GM10266 (cell line): ENCODE measurements at regions not wholly inside any gene's neighbourhood (a gene's known extent, or its start where the extent isn't known, plus 50 kb on each side); places are given as distances from the start of the nearest gene placed in this dataset.

Experiments used
- DNase-seq: peaks from one replicate; pipeline ENCODE4 v3.0.0; 2012; ENCODE audit errors: extremely low spot score
- TF ChIP-seq, protein P1 (sequence below): IDR thresholded peaks from 2 replicates; pipeline ENCODE4 v1.5.1; 2012; ENCODE audit warnings: mild to moderate bottlenecking, low read depth; ENCODE audit not compliant: control insufficient read depth, insufficient read depth; ENCODE audit errors: missing control alignments

DNA sequence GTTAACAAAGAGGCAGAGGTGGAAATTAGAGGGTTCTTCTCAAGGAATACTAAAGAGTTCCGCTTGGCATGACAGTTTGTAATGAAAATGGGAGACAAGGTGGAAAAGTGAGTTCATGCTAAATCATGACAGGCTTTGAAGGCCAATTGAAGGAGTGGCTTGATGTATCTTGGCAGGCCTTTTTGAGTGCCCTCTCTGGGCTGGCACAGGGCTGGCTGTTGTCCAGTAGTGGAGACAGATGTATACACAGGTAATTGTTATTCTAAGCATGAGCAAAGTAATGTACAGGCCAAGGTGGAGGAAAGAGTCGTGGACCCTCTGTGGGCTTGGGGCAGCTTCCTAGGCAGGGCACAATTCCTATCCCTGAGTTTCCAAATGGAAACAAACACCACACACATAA lies 196.7 kb upstream of the GALNT2 start:
- no peak for DNase-seq
- TF ChIP-seq, protein P1, sequence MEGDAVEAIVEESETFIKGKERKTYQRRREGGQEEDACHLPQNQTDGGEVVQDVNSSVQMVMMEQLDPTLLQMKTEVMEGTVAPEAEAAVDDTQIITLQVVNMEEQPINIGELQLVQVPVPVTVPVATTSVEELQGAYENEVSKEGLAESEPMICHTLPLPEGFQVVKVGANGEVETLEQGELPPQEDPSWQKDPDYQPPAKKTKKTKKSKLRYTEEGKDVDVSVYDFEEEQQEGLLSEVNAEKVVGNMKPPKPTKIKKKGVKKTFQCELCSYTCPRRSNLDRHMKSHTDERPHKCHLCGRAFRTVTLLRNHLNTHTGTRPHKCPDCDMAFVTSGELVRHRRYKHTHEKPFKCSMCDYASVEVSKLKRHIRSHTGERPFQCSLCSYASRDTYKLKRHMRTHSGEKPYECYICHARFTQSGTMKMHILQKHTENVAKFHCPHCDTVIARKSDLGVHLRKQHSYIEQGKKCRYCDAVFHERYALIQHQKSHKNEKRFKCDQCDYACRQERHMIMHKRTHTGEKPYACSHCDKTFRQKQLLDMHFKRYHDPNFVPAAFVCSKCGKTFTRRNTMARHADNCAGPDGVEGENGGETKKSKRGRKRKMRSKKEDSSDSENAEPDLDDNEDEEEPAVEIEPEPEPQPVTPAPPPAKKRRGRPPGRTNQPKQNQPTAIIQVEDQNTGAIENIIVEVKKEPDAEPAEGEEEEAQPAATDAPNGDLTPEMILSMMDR = no peak

DNA sequence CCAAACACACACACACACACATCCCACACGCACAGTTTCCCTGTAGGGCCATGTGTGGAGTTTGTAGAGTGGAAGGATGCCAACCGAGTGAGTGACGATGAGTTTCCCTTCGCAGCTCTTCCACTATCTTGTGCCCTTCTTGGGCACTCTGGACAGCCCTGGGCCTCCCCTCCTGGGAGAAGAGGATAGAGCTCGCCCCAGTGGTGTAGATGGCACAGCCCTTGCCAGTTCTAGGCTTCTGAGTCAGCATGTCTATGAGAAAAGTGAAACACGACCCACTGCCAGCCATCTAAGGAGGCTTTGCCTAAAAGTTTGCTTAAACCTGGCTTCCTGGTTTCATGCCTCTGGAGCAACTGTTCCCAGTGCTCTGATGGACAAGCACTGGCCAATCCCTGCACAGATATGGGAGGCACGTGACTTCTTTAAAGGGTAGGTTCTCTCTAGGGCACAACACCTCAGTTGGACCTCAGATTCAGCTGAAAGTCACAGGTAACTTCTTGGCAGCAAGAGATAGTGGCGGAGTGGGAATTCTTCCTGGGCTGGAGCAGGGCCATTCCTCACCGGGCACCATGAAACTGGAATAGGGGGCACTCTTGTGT lies 195.9 kb upstream of the GALNT2 start:
- TF ChIP-seq, protein P1 = no peak
- DNase-seq = no peak

DNA sequence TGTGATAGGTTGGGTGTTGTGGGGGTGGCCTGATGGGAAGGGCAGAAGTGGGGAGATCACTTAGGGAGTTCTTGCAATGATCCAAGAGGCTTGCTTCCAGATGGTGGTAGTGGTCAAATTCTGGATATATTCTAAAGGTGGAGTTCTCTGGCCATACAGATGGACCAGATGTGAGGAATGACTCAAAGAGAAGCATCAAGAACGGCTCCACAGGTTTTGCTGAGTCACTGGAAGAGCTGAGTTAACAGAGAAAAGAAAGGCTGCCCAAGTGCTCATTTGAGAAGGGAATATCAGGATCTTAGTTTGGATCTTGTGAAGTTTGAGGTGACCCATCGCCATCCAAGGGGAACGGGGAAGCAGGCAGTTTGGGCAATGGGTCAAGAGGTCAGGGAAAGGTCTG lies 192.9 kb upstream of the GALNT2 start:
- DNase-seq = no peak
- TF ChIP-seq, protein P1 = no peak

DNA sequence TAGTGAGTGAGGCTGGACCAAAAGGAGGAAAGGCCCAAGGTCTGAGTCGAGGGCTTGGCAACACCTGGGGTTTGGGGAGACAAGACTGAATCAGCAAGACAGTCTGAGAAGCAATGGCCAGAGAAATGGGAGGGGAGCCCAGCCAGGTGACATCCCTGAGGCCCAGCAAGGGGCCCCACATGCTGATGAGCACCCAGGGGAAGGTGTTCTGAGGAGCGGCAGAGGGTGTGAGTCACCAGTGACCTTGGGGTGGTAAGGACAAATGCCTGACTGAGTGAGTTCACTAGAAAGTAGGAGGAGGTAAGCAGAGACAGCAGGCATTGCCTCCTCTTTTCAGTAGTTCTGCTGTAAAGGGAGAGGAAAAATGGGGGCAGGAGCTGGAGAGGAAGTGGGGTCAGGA lies 192.4 kb upstream of the GALNT2 start:
- TF ChIP-seq, protein P1 = no peak
- DNase-seq = no peak

DNA sequence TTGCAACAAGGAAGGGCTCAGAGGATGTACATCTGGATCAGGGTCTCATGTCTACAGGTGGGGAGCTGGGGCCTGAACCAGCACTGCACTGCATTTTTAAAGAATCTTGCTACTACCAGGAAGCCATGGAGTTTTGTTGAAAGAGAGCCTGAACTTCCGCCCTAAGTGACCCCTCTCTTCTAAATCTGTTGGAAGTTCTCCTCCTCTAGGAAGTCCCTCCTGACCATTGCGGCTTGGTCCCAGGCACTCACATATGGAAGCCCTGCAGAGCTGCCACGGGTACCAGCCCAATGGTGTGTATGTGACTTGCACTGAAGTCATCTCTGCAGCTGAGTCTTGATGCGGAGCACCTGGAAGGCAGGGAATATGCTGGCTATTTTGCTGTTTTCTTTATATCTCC lies 192.0 kb upstream of the GALNT2 start:
- TF ChIP-seq, protein P1 = no peak
- DNase-seq = no peak

DNA sequence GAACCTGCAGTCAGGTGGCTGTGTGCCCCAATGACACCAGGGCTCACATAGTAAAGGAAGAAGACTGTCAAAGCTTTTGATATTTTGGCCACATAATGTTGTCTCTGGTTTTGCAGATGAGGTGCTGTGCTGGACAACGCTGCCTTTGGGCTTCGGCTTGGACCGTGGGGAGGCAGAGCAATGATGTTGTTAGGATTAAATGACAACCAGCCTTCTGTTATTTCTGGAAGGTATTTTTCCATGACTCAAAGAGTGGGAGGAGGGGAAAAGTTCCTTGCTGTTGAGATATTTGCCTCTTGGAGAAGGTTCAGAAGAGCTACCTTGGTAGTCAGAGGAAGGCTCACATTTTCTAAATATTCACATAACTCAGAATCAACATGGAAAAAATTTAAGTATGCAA lies 187.3 kb upstream of the GALNT2 start:
- TF ChIP-seq, protein P1 = no peak
- DNase-seq = no peak

DNA sequence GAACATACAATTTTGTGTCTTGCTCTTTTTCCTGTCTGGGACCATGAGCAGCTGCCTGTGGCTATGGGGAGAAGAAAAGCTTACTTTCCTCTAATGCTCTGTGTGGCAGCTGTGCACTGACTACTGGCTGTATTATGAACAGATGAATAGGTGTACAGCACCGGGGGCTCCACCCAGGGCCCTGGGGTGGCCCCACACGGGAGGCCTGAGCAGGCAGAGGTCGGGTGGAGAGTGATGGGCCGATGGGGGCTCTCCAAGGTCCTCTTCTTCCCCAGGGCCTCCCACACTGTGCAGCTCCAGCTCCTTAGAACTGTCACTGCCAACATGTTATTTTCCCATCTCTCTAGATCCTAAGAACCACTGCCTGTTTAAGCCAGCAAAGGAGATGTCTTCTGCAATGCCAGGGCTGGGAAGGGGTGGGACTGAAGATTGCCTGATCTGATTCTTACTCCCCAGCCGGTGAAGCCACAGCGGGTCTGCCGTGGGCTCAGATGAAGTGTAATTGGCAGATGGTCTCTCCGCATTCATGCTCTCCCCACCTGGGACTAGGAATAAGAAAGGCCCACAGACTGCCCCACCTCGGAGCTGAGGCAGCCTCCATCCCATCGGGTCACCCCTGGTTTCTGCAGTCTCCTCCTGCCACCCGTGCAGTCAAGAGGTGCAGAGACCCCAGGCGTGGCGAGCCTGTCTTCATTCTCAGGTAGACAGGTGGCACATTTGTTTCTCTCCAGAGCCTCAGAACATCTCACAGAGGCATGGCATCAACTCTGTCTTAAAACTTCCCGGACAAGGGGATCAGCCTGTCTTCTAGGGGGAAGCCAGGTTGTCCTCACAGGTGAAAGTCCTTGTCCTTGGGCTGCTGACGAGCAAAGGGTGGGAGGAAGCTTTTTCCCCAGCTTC lies 186.5 kb upstream of the GALNT2 start:
- TF ChIP-seq, protein P1 = no peak
- DNase-seq = no peak
